Prostate gland (tissue), 1 donor: ENCODE measurements at regions not wholly inside any gene's neighbourhood (a gene's known extent, or its start where the extent isn't known, plus 50 kb on each side); places are given as distances from the start of the nearest gene placed in this dataset.

Experiments used
- POLR2A ChIP-seq: fragments of 450-650 bp; IDR thresholded peaks from one replicate; pipeline ENCODE4 v1.6.1; 2016; ENCODE audit warnings: antibody characterized with exemption, mild to moderate bottlenecking
- POLR2AphosphoS5 ChIP-seq: sonication (generic); formaldehyde crosslinking; IDR thresholded peaks from one replicate; pipeline ENCODE4 v1.6.1; 2017; ENCODE audit warnings: antibody characterized with exemption

DNA sequence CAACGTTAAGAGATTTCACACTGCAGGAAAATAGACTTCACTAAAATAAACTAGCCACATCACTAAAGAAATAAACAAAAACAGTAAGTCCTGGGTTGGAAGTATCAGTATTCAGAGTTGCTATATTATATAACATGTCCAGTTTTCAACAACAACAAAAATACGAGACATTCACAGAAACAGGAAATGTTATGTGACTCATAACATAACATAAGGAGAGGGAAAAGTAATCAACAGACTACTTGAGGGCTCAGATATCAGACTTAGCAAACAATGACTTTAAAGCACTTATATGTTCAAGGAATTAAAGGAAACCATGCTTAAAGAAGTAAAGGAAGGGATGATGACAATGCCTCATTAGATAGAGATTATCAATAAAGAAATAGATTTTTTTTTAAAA, 73.5 kb upstream of the MKLN1 start:
- TF ChIP-seq POLR2A, result no peak
- no peak for TF ChIP-seq POLR2AphosphoS5
